NCI-H345 treated with DMSO at 0.1 percent for 48 hours (cell line): ENCODE measurements at regions not wholly inside any gene's neighbourhood (a gene's known extent, or its start where the extent isn't known, plus 50 kb on each side); places are given as distances from the start of the nearest gene placed in this dataset.
"Not testable (repeated sequence)": the region's sequence is repeated elsewhere in the genome, so short reads cannot be mapped to it uniquely, and the experiment has no call there.

ENCODE experiments used
- DNase-seq: peaks from one replicate; lab custom pipeline; 2025; ENCODE audit not compliant: unreplicated experiment; lab: John Stamatoyannopoulos, UW

- no peak for DNase-seq
Observed at GRCh38 chr7:50920031-50920635, 137.4 kb upstream of the GRB10 start.

- DNase-seq = no peak
Observed at GRCh38 chr7:50915621-50916020, 132.9 kb upstream of the GRB10 start.

- no peak for DNase-seq
Observed at GRCh38 chr7:50914460-50914859, 131.8 kb upstream of the GRB10 start.

- DNase-seq = no peak
Observed at GRCh38 chr7:50908628-50909290, 126.1 kb upstream of the GRB10 start.

- DNase-seq = not testable (repeated sequence)
Observed at GRCh38 chr7:50898604-50899477, 116.1 kb upstream of the GRB10 start.

- DNase-seq = not testable (repeated sequence)
Observed at GRCh38 chr7:50887061-50887460, 104.4 kb upstream of the GRB10 start.

GRCh38 chr7:50872437-50872836 lies 89.7 kb upstream of the GRB10 start:
- no peak for DNase-seq

GRCh38 chr7:50869108-50869725 lies 86.5 kb upstream of the GRB10 start:
- no peak for DNase-seq

- no peak for DNase-seq
Observed at GRCh38 chr7:50868426-50869100, 85.9 kb upstream of the GRB10 start.

GRCh38 chr7:50867034-50867356 lies 84.3 kb upstream of the GRB10 start:
- DNase-seq = no peak

- no peak for DNase-seq
Observed at GRCh38 chr7:50866343-50867033, 83.8 kb upstream of the GRB10 start.

GRCh38 chr7:50865450-50865849 lies 82.8 kb upstream of the GRB10 start:
- no peak for DNase-seq

- no peak for DNase-seq
Observed at GRCh38 chr7:50864694-50865093, 82.0 kb upstream of the GRB10 start.

- DNase-seq = no peak
Observed at GRCh38 chr7:50863053-50863452, 80.4 kb upstream of the GRB10 start.

GRCh38 chr7:50862302-50862701 lies 79.6 kb upstream of the GRB10 start:
- no peak for DNase-seq

- no peak for DNase-seq
Observed at GRCh38 chr7:50860598-50860997, 77.9 kb upstream of the GRB10 start.

- no peak for DNase-seq
Observed at GRCh38 chr7:50860174-50860573, 77.5 kb upstream of the GRB10 start.

- no peak for DNase-seq
Observed at GRCh38 chr7:50858528-50859245, 76.0 kb upstream of the GRB10 start.

GRCh38 chr7:50857804-50858489 lies 75.3 kb upstream of the GRB10 start:
- peak; percentile 51 for DNase-seq
